ENCODE measurements at regions not wholly inside any gene's neighbourhood (a gene's known extent, or its start where the extent isn't known, plus 50 kb on each side); places are given as distances from the start of the nearest gene placed in this dataset.

GRCh38 chr7:146002008-146002407, 114.6 kb upstream of the CNTNAP2 start:
- no peaks in the 10 kb centered on the region for H3K27me3 Mint-ChIP-seq (ENCODE audit: low read depth, poor library complexity)
- DNase-seq = no peak
- H3K4me3 Mint-ChIP-seq = no peak overlapping the region
- no peaks in the 10 kb centered on the region for H3K9me3 Mint-ChIP-seq
- TF ChIP-seq CTCF (IDR thresholded peaks at IDR 0.05) = no peak
- no peaks in the 10 kb centered on the region for H3K4me1 Mint-ChIP-seq
- H3K36me3 Mint-ChIP-seq (ENCODE audit: low read depth) = no peaks in the 10 kb centered on the region
- no peak overlapping the region for H3K27ac Mint-ChIP-seq

- DNase-seq = no peak
- no peak overlapping the region for H3K27ac Mint-ChIP-seq
- H3K4me3 Mint-ChIP-seq = no peak overlapping the region
- no peaks in the 10 kb centered on the region for H3K9me3 Mint-ChIP-seq
- no peaks in the 10 kb centered on the region for H3K36me3 Mint-ChIP-seq (ENCODE audit: low read depth)
- no peak for TF ChIP-seq CTCF (IDR thresholded peaks at IDR 0.05)
- H3K4me1 Mint-ChIP-seq = no peaks in the 10 kb centered on the region
- H3K27me3 Mint-ChIP-seq (ENCODE audit: low read depth, poor library complexity) = no peaks in the 10 kb centered on the region
Measured at GRCh38 chr7:146000882-146001281, 115.7 kb upstream of the CNTNAP2 start.

- H3K4me1 Mint-ChIP-seq = no peaks in the 10 kb centered on the region
- no peak for TF ChIP-seq CTCF (IDR thresholded peaks at IDR 0.05)
Measured at GRCh38 chr7:145989469-145989868, 127.1 kb upstream of the CNTNAP2 start.

GRCh38 chr7:145986248-145986874, 130.2 kb upstream of the CNTNAP2 start:
- Mint-ChIP-seq H3K27ac (no peak overlapping the region), H3K27me3 (ENCODE audit: low read depth, poor library complexity) (peaks cover 4% of the 10 kb centered on the region), H3K4me3 (no peak overlapping the region), H3K4me1 (no peaks in the 10 kb centered on the region), H3K9me3 (no peaks in the 10 kb centered on the region), H3K36me3 (ENCODE audit: low read depth) (no peaks in the 10 kb centered on the region)
- no peak for TF ChIP-seq CTCF (IDR thresholded peaks at IDR 0.05)
- no peak for DNase-seq

More at GRCh38 chr7:145989469-145989868, 127.1 kb upstream of the CNTNAP2 start:
- no peak for DNase-seq
- Mint-ChIP-seq H3K9me3 (no peaks in the 10 kb centered on the region), H3K27me3 (ENCODE audit: low read depth, poor library complexity) (peaks cover under 1% of the 10 kb centered on the region), H3K27ac (no peak overlapping the region), H3K4me3 (no peak overlapping the region), H3K36me3 (ENCODE audit: low read depth) (no peaks in the 10 kb centered on the region)

- H3K27ac Mint-ChIP-seq = no peak overlapping the region
- H3K4me1 Mint-ChIP-seq = no peaks in the 10 kb centered on the region
- H3K4me3 Mint-ChIP-seq = no peak overlapping the region
- peaks cover 4% of the 10 kb centered on the region for H3K27me3 Mint-ChIP-seq (ENCODE audit: low read depth, poor library complexity)
- no peak for TF ChIP-seq CTCF (IDR thresholded peaks at IDR 0.05)
- DNase-seq = no peak
- H3K36me3 Mint-ChIP-seq (ENCODE audit: low read depth) = no peaks in the 10 kb centered on the region
- H3K9me3 Mint-ChIP-seq = no peaks in the 10 kb centered on the region
Measured at GRCh38 chr7:145978769-145979168, 137.8 kb upstream of the CNTNAP2 start.

GRCh38 chr7:145959981-145960380, 156.6 kb upstream of the CNTNAP2 start:
- no peak overlapping the region for H3K4me3 Mint-ChIP-seq
- no peaks in the 10 kb centered on the region for H3K36me3 Mint-ChIP-seq (ENCODE audit: low read depth)
- no peaks in the 10 kb centered on the region for H3K9me3 Mint-ChIP-seq
- no peak for TF ChIP-seq CTCF (IDR thresholded peaks at IDR 0.05)
- no peaks in the 10 kb centered on the region for H3K4me1 Mint-ChIP-seq
- no peaks in the 10 kb centered on the region for H3K27me3 Mint-ChIP-seq (ENCODE audit: low read depth, poor library complexity)
- no peak overlapping the region for H3K27ac Mint-ChIP-seq
- no peak for DNase-seq

Data from nephron progenitor cell (in vitro differentiated cells).